ENCODE measurements at regions not wholly inside any gene's neighbourhood (a gene's known extent, or its start where the extent isn't known, plus 50 kb on each side); places are given as distances from the start of the nearest gene placed in this dataset.

DNA sequence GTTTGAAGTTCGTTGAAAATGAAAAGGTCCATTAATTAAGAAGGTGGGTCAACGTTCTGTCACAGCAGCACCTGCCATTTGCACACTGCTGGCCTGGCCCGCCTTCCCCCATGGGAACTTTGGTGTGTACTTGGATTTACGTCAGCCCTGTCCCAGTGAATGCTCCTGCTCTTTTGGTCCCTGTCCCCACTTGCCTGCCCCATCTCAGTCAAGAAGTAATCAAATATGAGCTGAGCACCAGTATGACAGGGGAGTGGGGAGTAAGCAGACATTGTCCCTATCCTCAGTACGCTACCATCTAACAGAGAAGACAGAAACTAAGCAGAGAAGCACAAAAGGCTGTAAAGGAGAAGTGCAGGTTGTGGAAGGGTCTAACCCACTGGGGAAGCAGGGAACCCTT is 65.1 kb downstream of the SLC4A3 start:
- no peak for DNase-seq

DNA sequence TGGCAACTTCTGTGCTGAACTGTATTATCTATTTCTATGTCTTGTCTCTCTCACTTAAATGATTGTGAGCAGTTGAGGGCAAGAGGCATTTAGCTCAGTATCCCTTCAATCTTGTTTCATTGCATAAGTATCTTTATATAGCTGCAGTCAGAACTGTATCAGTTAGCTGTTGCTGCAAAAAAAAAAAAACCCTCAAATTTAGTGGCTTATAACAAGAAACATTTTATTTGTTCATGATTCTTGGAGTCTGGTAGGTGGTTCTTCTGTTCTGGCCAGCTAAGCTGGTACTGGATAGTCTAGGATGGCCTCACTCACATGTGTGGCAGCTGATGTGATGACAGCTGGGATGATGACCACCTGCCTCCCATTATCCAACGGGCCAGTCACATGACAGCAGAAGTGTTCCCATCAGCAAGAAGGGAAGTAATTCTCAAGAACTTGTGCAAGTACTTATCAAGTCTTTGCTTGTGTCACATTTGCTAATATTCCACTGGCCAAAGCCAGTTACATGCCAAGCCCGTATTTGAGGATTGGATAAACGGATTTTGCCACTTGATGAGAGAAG is 67.8 kb downstream of the SLC4A3 start:
- DNase-seq = no peak

DNA sequence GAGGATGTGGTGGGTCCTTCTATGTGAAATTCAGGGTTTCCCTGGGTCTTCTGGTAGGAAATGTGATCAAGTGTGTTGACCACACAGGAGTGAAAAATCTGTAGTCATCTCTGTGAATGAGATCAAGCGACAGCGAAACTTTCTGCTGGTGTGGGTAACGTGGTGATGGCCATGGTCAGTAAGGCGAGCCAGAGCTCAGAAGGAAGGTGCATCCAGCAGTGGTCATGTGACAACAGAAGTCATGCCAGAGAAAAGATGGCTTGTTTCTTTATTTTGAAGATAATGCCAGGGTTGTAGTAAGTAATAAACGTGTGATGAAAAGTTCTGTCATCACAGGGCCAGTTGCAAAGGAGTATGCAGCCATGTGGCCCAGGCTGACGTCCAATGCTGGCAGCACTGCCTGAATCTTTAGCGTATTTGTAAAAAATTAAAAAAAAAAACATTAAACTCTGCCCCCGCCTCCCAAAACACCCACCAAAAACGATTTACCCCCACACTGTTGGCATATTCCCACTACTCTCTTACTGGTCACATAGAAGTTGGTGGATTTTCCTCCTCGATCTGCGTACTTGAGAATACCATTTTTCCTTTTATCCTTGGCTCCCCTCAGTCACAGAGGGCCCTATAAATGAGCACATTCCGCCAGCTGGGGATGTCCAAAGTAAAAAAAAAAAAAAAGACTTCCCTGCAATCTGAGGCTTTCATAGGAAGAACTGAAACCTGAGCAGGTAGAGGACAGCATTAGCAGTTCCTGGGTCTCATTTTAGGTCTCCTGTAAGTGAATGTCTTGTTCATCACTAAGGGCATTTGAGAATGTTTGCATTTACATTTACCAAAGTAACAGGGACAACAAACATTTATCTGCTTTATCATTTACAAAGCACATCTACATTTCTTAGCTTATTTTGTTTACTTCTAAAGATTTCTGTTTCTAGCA is 70.6 kb downstream of the SLC4A3 start:
- no peak for DNase-seq

DNA sequence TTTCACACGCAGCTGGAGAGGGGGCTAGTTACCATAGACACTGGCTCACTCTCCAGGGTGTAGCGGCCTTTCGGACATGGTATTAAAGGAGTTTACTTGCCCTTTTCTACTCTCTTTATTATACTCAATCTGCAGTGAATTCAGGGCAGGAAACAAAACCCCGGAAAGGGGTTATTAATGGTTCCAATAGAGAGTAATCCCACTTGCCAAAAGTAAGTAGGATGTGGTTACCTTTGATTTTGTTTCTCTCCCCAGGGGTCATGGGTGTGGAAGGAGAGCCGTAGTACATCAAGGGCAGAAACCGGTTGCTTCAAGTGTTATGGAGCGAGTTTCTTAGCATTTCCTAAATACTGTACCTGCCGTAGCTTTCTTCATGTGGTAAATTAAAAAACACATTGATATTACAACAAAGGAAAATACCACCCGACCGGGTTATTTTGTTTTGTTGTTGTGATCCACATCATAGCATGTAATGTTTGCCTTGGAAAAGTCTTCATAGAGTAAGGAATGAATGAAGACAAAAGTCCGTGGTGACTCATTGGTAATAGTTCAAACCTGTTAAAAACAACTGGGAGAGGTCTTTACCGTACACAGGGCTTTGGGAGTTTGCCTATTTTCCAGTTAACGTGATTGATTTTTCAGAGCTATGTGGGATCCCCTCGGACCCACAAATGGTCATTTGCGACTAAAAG is 71.5 kb downstream of the SLC4A3 start:
- peak; percentile 40 for DNase-seq

DNA sequence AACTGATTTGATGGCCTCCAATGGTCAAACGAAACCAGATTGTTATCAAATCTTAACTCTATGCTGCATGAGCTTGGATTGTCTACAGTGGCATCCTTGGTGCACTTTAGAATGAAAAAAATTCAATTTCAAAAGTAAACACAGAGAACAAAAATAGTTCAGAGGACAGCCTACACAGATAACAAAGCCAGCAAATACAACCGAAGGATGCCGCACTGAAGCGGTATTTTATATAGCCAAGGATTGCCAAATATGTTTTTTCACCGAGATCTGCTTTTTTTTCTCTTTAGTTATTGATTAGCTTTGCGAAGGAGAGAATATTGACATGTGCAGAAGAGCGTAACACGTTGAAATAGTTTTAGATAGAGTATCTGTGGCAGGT is 72.0 kb downstream of the SLC4A3 start:
- no peak for DNase-seq

DNA sequence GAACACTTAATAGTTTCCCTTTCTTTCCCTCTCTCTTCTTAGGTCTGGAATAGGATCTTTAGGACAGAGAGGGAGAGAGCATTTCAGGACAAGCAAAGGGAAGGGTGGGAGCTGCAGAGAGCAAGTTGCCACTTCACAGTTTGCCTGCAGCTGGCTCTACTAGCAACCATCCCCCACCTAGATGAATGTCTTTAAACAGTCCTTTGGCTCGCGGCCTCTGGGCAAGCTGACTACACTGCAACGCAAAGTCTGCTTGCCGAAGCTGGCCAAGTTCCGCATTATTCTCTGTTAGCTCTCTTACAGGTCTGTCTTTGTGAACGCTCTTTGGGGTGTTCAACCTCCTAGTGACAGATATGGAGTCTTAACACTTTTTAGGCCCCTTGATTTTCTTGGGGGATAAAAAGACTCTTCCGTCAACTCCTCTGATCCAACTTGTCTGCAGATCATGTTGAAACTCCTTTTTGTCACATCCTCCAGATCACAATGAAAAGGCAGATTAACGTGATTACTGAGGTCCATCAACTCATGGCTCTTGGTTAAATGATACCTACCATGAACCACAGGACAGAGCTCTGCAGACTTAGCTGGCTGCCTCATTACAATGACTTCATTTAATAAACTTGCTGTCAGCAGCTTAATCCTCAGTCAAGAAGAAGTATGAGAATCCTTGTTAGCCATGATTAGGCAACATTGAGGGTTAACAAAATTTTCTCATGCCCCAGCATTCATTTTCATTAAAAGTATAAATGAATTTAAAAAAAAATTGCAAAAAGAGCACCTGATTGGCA is 74.6 kb downstream of the SLC4A3 start:
- no peak for DNase-seq

DNA sequence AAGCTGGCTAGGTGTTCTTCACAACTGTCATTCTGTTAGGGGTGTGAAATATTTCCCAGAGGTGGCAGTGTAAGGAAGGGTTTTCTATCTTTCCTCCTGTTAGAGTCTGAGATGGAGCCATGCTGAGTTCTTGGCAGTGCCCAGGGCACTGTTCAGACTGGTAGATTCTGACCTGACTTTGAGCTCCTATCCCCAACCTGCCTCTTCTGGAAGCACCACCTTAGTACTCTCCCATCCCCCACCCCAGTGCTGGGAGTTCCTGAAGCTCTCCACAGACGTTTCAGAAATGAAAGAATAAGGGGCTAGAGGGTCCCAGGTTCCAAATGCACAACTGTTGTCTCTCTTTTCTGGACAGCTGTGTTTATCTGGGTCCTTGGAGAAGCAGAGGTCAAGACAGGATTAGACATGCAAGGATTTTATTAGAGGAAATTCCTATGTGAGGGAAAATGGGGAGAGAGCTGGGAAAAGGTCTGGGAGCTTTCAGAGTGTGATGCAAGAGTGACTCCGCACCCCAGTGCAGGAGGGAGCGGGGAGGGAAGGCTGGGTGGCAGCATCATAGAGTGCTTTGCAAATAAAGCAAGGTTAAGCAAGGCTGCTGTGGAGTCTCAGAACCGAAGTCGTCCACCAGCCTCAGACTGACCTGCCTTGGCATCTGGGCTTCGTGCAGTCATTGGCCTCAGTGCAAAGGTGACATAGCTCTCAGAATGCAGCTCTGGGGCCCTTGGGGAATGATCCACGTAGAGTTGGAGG is 75.5 kb downstream of the SLC4A3 start:
- no peak for DNase-seq

DNA sequence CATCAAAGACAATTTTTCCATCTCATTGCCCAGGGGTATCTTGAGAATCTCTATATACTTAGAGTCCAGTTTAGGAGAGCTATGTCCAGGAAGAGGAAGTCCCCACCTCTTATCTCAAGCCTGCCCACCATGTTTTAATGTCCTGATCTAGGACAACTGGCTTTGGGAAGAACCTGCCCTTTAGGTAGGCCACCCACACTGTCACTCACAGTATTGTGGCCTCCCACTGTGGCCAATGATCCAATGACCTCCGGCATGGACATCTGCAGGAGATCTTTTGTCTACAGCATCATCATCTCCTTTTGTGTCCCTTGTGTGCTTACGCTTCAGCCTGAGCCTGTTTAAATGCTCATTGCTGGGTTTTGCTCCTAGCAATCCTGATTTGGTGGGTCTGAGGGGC is 77.4 kb downstream of the SLC4A3 start:
- no peak for DNase-seq

DNA sequence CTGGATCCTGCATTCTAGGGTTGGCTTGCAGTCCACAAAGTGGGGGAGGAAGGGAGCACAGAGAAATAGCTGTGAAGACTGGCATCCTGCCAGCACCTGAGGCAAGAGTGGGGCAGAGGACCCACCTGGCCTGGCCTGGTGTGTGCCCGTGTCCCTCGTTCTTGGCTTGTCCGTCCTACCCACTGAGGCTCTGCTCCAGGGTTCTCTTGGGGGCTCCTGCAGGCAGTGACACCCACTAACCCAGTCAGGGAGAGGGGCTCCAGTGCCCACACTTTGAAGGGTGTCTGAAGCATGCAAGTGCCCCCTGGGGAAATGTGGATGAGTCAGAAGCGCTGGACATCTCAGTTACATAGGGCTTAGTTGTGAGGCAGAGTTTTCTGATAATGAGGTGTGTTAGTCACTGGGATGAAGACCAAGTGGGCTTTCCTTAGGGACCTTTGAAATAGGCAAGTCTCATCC is 79.4 kb downstream of the SLC4A3 start:
- DNase-seq = no peak

DNA sequence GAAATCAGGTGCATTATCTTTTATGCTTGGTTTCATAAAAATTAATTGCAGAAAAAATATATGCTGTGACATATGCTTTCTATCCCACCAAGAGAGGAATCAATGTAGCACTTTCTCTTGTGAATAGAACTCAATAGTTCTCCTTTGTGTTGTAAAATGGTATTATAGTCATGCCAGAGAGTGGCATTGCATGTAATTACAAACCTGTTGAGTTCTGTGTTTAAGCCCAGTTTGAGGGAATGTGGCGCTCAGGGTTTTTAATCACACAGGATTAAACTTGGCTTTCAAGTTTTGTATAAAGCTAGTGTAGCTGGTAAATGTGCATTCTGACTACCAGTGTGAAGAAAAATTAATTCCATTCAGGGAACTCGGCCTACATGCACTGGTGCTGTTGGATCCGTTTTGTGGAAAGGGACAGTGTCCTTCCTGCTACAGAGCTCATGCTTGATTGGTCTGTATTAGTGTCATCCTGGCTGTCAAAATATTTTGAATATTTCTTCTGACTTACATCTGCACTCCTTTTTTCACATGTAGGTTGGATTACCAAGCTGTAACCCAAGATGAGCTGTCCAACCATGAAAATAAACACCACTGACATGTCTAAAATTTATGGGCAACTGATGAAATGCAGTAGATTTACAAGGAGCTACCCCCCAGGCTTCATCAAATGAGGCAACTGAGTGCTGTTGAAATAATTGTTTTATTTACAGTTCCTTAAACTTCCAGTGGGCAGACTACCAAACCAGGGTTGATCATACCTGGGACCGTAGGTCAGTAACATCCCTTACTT is 80.3 kb downstream of the SLC4A3 start:
- DNase-seq = no peak

DNA sequence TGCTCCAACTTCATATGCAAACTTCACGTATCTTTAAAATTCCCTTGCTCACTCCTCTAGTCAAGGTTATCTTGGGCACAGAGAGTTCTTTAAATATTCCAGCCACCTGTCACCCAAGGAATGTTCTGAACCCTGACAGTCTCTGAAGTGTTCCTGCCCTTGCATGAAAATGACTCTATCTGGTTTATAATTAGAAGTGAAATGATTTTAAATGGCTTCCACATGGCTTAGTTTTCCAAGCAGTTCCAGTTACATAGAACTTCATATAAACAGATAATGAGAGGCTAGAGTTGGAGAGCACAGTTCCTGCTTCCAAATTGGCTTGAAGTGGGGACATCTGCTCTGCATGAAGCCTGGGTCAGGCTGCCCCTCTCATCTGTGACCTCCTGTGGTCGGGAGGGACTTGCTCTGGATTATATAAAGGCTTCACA is 81.9 kb downstream of the SLC4A3 start:
- DNase-seq = no peak

DNA sequence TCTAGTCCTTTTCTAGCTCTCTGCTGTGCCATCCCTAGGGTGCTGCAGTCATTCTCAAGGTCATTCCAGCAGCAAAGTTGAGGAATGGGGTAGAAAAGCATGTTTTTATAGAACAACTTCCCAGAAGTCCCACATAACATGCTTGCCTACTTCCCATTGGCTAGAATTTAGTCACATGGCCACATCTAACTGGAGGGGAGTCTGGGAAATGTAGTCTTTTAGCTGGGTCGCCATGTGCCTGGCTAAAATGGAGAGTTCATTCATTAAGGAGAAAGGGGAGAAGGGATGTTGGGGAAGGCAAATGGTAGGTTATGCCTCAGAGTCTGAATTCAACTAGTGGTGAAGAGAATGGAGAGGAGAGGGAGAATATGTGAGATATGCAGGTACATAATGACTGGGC is 85.7 kb downstream of the SLC4A3 start:
- DNase-seq = no peak

DNA sequence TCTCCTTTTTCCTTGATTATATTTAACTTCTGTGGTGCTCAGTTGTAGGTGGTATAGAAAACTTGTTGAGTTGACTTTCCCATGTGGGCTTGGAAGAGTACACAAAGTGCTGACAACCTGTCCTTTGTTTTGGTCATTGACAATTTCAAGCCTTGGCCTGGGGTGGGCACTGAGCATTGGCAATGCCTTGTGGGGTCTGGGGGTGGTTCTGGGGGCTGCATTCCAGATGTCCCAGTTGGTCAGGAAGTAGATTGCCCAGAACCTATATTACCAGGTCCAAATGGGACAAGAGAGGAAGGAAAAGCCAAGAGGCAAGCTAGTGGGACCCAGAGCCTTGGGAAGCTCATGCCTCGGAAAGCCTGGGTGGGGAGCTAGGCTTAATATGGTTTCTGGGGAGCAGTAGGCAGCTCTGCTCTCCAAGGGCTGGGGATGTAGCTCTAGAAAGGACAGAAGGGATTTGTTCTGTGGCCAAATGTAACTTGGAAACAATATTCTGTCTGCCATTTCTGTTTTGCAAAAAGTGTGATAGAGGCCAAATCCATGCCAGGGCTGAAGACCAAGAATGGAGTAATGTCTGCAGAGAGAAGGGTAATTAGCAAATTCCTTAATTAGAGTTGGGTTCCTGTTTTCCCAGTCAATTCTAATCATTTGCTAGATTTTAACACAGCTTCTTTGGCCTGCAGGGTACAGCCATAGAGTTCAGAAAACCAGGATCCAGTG is 87.4 kb downstream of the SLC4A3 start:
- no peak for DNase-seq

DNA sequence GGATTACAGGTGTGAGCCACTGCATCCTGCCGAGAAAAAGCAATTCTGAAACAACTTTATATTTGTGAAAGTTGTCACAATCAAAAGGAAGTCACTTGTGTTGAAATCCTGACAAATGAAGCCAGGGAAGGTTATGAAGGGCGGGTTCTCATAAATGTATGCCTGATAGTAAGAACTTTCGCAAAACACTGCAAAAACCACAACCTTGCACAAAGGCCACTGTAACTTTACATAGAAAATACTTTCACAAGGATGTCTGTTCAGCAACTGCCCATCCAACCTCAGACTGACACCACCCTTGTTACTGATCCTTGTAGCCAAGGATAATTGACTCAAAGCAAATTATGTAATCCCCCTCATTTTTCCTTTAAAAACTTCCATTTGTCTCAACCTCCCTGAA is 90.6 kb downstream of the SLC4A3 start:
- DNase-seq = no peak

DNA sequence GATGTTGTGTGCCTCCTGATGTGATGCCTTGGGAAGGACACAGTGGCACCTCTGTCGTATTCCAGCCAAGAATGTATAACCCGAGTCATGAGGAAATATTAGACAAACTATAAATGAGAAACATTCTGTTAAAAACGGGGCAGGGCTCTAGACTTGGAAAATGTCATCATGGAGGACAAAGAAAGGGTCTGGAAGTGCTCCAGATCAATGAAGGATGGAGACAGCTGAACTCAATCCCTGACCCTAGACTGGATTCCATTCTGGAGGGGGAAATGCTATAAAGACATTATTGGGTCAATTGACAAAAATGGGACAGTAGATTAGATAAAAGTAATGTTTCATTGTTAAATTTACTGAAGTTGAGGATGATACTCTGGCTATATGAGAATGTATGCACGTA is 92.1 kb downstream of the SLC4A3 start:
- no peak for DNase-seq

DNA sequence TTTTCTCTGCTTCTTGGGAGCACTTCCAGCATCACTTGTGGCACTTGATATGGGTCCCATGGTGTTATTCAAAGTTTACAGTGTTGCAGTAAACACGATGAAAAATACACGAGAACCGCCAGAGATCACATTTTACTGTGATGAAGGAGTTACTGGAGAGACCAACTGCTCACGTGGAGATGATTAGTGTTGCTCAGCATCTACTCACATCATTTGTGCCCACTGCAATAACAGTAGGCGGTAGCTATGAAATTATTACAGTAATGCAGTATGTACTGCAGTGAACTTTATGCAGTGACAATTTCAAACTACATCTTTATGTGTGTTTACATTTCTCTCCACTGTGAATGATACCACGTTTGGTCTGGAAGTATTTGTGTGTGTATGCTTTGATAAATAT is 93.5 kb downstream of the SLC4A3 start:
- no peak for DNase-seq

DNA sequence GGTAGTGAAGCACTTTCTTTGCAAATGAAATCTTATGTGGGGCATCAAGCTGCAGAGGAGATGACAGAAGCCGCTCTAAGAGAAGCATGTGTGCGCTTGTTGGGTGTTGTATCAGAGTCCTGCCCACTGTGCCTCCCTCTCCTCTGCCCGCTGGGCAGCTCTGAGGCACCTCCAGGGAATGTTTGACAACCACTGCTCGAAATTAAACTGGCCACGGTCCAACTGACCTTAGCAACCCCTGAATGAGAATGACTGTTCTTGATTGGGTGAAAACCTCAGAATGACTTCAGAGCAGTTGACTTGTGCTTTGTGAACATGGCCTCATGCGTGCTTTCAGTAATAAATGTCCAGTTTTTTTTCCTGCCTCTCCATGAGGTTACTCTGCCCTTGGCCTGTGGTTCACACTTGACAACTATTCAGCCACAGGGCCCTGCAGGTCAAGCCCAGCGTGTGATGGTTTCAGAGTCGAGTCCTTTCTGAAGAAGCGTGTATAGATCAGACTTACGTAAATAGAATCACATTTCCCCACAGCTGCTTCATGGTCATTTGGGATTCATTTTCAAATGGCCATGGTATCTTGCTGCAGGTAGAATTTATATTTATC is 94.9 kb downstream of the SLC4A3 start:
- no peak for DNase-seq

DNA sequence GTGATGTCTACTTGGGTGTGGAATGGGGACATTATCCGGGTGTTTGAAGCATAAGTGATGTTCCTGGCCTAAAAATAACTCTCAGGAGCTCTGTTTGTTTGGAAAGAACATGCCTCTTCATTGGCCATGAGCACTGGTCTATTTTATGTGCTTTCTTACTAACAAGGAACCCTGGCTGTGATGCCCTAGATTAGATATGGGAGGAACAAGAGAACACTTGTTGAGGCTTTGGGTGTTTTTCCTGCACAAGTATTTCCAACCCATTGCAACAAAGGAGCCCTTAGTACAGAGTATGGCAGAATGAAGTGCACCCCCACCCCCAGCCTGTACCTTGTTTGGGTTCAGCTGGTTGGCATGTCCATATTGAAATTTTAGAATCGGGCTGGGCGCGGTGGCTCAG is 95.9 kb downstream of the SLC4A3 start:
- DNase-seq = no peak

DNA sequence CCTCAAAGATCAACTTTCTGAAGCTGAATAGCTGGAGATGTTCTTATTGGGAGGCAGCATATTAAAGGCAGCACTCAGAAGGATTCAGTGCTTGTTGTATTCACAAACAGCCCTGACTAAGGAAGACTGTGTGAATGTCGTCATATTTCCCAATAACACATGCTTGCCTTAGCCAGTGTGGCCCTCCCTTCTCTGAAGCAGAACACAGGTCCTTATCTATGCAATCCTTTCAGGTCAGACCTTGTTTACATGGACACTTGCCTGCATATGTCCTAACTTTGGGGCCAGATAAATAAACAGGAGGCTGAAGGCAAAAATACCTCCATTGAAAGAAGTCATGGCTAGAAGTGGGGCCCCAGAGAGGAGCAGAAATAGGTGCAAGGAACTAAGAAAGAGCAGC is 97.2 kb downstream of the SLC4A3 start:
- DNase-seq = no peak

DNA sequence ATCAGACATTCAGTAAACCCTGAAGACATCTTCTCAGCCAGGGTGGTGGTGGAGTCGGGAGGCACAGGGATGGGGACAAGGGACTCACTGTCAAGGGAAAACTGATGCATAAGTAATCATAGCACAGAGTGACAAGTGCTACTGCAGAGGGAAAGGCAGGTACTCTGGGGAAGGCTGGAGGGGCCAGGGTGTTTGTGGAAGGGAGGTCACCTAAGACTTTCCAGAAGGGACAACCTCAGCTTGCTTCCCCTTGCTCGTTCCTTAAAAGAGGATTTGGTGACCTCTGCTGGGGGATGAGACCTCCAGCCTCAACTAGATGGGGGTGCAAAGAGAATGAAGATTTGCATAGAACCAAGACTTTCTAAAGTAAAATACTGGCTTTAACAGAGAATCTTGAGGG is 99.5 kb downstream of the SLC4A3 start:
- no peak for DNase-seq
